ENCODE measurements at regions not wholly inside any gene's neighbourhood (a gene's known extent, or its start where the extent isn't known, plus 50 kb on each side); places are given as distances from the start of the nearest gene placed in this dataset.

DNA sequence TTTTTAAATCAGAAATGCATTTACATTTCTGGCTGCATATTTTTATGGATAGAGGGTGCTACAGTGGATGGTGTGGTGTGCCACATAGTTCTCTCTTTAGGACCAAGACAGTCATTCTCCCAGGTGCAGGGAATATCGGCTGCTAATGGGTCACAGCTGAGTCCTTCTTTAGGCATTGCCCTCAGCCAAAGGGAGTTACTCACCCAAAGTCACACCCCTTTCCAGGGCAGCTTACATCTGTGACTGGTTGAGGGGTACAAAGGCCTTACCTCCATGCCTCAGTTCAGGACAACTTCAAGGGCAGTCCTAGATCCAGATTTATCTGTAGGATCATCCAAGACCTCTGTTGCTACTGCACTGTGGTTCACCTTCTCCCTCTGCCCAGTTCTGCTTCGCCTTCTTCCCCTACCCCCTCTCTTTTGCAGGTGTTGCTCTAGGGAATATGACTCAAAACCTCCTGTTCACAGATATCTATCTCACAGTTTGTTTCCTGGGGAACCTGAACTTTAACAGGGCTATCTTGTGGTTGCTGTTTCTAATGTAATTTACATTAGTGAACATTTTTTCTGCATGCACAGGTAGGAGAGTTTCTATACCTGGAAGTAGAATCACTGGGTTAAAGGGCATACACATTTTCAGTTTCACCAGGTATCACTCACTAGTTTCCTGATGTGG, 413.9 kb downstream of the RPS6KC1 start:
- no peak for TF ChIP-seq YY1 (IDR thresholded peaks at IDR 0.05; ENCODE audit: insufficient read depth, insufficient read length)
- TF ChIP-seq ZNF274 (IDR thresholded peaks at IDR 0.05; ENCODE audit: low read depth, low read length), result no peak
